NCI-H2196 (cell line): ENCODE measurements at regions not wholly inside any gene's neighbourhood (a gene's known extent, or its start where the extent isn't known, plus 50 kb on each side); places are given as distances from the start of the nearest gene placed in this dataset.

Source experiments
- DNase-seq: peaks from one replicate; lab custom pipeline; 2025; ENCODE audit not compliant: unreplicated experiment; lab: John Stamatoyannopoulos, UW

DNA sequence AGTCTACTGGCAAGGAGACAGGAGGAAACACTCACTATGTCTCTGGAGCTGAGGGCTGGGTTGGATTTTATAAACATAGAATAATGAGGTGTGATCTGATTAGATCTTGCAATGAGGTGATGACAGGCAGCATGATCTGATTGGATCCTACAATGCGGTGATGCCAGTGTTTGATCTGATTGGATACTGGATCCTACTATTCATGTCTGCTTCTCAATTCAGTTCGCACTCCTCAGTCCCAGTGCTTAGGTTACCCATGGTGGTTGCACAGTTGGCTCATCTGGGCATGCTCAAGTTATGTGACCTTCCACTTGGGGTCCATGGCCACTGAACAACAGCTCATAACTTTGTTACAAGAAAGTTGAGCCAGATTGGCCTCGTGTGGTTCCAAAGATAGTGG, 469.5 kb downstream of the TSHZ3 start:
- DNase-seq = no peak

DNA sequence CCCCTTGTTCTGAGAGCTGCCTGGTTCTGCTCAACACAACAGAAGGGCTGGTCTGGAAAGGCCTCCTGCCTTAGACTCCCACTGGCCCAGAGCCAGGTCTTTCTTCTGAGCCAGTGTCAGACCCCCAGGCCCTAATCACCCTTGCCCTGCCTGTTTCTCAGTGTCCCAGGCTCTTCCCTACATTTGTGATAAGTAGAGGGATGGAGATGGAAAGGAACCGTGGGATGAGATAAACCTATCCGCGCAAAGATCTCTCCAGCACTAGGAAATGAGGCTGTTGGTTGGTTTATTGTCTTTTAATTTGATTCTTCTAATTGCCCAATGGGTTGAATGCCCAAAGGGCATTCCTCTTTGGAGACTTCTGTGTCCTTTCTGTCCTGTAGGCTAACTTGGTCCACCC, 470.0 kb downstream of the TSHZ3 start:
- no peak for DNase-seq

DNA sequence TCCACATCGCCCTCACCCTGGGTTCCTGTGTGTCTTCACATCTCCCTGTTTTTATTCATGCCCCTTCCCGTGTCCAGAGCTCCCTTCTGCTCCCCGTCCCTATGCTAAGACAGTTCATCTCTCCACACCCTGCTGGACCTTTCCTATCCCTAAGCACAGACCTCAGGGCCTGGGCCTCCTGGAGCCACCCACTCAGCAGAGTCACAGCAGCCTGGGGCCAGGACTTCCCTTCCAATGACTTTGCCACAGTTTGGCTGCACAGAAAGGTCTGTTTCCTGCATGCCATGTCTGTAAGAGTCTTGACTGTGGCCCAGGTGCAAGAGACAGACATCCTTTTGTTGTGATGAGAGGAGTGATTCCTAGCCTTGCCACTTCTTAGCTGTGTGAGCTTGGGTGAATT, 470.7 kb downstream of the TSHZ3 start:
- no peak for DNase-seq

DNA sequence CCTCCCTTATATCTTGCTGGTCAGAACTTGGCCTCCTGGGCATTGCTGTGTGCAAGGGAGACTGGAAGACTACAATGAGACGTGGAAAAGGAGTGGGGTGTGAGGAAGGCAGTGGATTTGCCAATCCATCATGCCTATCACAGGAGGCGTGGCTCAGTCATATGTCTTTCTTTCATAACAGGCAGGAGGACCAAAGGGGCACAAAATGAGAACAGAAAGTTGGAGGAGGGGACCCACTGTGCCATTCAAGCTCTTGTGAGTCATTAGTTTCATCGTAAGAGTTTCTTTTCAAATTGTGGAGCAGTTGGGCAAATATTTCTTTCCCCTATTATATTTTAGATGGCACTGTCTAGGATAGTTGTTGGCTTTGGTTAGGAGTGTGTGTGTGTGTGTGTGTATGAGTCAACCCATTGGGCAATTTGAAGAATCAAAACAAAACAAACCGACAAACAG, 471.5 kb downstream of the TSHZ3 start:
- DNase-seq = no peak

DNA sequence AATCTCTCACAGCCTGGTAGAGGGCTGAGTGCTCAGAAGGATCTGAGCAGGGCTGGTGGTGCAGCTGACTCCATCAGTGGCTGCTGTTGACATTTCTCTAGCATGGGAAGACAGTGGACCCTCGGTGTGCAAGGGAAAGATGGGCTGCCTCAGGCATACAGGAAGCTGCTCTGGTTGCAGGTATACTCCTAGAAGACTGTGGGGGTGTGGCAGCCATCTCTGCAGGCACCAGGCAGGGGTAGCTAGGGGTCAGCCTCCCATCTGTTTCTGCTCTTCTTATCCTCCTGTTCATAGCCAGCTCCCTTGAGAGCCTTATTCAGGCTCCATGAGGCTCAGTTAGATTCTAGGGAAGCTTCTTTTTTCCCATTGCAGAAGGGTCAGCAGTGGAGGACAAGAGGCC, 475.5 kb downstream of the TSHZ3 start:
- DNase-seq = no peak

DNA sequence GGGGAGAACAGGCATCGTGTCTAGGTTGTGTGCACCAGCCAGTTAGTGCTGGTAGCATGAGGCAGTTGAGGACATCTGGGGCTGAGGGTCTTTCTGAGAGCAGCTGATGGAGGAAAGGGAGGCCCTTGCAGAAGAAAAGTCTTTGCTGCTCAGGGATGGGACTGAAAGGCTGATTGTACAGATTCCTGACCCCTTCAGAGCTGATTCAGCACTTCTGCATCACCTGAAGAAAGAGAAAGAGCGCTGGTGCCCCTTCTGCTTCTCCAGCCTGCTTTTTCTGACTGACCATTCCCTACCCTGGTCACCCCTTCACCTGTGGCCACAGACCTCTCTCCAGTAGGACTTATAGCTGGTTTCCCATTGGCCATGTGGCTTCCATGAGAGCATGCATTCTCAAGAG, 476.2 kb downstream of the TSHZ3 start:
- no peak for DNase-seq

DNA sequence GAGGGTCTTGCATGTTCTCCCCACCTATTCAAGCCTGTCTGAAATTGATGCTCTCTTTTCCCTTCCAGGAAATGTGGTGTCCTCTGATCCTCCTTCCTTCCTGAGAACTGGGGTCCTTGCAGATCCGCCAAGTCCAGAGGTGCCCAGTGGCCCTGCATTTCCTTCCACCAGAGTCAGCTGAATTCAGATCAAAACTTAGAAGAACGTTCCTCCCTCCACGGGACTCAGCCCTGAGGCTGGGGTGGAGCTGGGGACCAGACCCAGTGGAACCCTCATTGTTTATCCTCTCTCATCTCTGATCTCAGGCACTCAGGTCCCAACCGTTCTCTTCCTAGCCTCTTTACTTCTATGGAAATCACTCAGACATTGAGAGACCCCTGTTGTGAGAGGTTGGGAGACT, 477.3 kb downstream of the TSHZ3 start:
- DNase-seq = no peak

DNA sequence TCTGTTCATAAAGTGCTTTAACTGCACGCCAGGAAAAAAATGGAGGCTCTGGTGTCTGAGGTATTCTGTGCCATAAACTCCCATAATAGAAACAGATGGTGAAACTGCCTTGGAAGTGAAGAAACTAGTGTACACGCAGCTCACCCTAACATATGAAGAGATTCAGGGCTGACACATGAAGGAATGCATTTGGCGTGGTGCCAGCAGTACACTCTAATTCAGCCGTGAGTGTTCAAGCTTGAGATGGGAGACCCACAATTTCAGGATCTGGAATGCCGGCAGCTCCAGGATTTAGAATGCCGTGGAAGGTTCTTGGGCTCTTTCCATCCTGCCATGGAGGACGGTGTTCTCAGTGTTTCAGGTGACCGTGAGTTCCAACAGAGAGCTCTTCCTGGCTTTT, 478.4 kb downstream of the TSHZ3 start:
- no peak for DNase-seq

GRCh38 chr19:30865511-30865910, 483.7 kb downstream of the TSHZ3 start:
- no peak for DNase-seq

GRCh38 chr19:30864391-30865215, 484.6 kb downstream of the TSHZ3 start:
- no peak for DNase-seq

GRCh38 chr19:30862876-30863275, 486.4 kb downstream of the TSHZ3 start:
- no peak for DNase-seq

DNA sequence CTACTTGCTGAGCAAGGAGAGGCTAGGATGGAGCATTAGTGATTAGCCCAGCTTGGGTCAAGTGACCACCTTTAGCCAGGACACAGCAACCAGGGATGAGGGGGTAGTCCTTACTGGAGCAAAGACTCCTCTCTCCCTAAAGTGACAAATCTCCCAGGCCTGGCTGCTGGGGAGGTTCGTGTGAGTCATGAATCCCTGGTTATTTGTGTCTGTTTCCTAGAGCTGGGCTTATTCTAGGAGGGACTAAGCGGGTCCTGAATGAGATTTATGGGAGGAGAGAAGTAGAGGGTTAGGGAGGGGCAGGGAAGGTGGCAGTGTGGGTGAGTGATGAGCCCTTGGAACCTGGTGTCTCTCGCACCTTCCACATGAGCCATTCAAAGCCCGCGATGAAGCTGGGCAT, 487.3 kb downstream of the TSHZ3 start:
- DNase-seq = no peak

DNA sequence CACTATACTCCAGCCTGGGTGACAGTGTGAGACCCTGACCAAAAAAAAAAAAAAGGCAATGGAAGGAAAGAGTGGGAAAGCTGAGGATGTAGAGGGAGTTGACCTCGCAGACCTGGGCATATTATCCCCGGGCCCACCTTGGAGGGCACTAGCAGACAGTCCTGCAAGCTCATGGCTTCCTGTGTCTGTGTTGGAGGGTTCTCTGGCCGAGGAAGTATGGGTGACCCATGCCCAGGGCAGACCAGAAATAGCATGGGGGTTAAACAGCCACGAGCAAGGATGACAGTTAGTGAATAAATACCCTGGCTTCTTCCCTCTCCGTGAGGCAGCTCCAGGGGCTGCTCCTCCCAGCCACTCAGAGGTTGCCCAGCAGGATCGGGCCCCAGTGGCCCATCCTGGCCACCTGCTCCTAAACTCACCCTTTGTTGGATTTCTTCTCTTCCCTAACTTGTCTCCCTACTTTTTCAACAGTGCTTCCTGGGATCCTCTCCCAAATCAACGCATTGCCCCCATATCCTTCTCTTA, 485.8 kb downstream of the ZNF536 start:
- no peak for DNase-seq

DNA sequence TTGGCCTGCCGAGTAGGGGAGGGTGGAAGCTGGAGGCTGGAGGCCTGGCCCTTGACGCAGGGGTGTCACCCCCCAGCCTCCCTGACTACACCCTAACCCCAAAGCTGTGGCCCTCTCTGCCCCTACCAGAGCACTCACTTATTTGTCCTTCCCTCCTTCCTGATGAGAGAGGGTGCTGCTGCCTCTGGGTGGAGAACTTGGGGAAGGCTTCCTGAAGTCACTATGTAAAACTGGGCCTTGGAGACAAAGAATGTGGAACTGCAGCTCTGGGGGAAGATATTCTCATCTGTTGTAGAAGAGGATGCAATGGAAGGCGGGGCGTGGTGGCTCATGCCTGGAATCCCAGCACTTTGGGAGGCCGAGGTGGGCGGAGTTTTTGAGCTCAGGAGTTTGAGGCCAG, 485.2 kb downstream of the ZNF536 start:
- DNase-seq = no peak

- no peak for DNase-seq
Observed at GRCh38 chr19:30856786-30857185, 484.6 kb downstream of the ZNF536 start.

DNA sequence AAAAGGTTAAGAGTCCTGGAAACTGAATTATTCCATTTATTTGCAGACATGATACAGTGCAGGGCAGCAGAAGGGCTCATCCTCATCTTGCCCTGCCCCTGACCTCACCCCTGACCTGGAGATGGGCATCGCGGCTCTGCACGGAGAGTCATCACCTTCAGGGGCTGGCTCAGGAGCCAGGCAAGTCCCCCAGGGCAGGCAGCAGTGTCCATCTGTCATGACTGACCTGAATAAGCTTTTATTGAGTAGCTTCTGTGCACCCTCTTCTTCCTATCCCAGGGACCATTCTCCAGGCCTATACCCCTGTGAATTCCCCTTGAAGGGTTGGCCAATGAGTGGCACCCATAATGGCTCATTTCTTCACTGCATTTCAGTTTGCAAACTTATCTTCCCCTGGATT, 484.2 kb downstream of the ZNF536 start:
- no peak for DNase-seq

DNA sequence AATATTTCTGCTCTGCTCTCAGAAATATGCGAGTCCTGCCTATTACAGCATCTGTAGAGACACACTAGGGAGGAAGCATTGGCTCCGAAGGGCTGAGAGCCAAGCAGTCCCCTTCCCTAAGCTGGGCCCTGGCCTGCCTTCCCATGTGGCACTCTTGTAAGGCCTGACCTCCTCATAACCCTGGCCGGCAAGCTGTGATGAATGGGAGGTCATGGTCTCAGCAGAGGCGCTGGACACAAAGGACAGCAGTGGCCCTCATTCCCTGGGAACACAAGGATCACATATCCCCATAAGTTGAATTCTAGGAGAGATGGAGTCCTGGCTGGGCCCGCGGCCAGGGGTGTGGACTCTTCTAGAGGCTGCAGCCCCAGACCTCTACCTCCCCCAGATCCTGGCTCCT, 483.3 kb downstream of the ZNF536 start:
- no peak for DNase-seq

GRCh38 chr19:30854661-30855060, 482.5 kb downstream of the ZNF536 start:
- no peak for DNase-seq

DNA sequence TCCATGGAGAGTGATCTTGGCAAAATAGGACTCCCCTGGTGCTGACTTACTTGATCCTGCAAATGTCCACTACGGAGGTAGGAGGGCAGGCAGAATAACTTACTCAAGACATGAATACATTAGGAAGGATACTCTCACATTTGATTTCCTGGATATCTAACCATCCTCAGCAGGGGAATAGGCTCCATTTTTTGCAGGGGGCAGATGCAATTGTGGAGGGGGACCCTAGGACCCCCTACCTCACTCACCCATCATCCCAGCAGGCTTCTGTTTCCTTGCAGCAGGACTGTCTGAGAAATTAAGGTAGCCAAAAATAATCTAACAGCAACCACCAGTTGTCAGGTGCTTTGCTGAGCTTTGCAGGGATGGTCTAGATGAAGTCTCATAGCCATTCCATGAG, 482.0 kb downstream of the ZNF536 start:
- no peak for DNase-seq

DNA sequence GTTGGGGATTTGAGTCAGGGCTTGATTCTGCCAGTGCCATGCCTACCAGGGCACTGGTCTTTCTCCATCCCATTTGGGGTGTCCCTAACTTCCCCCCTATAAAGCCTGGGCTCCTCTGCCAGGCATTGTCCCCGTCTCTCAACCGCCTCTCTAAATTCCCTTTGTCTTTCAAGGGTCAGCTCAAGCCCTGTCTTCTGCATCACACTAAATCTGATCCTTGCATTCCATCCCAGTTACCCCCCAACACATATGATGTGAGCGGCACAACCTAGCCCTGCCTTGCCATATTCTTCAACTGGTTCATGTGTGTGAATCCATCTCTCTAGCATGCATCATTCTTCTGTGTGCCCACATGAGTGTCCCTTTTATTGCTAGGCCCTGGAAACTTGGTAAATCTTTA, 480.9 kb downstream of the ZNF536 start:
- no peak for DNase-seq

DNA sequence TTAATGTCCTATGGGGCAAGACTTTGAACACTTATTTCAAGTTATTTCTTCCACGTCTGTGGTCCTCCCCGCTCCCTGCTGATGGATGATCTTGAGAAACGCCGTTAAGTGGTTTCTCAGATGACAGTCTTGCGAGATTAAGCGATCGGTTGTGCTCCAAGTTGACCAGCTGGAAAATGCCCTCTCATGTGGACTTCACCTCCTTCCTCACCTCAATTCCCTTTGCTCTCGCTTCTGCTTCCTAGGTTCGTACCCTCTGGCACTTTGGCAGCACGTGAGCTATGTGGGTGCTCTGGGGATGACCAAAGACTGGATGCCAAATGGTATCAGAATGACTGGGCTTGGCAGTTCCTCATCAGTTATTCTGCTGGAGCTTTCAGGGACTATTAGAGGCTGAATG, 480.0 kb downstream of the ZNF536 start:
- DNase-seq = no peak

DNA sequence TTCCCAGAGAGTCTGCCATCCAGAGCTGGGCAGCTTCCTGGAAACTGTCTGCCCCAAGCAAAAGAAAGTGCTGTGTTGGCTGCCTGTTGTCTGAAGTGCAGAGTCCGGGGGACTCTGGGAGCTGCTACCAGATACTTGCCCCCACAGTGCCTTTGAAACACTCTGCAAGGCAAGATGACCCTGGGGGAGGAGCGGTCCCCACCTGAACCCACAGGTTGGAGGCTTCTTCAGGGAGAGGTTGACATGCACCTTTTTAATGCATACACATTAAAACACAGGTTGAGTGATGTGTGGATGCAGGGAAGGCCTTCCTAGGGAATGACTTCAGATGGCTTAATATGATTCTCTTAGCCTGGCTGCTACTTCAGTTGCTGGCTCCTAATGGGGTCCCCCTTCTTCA, 479.5 kb downstream of the ZNF536 start:
- DNase-seq = no peak
